GM12873 (cell line): ENCODE measurements at regions not wholly inside any gene's neighbourhood (a gene's known extent, or its start where the extent isn't known, plus 50 kb on each side); places are given as distances from the start of the nearest gene placed in this dataset.

Source experiments
- CTCF ChIP-seq: IDR thresholded peaks from 2 replicates; pipeline ENCODE4 v1.5.1; 2012; ENCODE audit warnings: low read depth, mild to moderate bottlenecking, moderate library complexity, low read length, control low read depth; ENCODE audit not compliant: insufficient read depth; ENCODE audit errors: missing control alignments

GRCh38 chrX:142002471-142002870 lies 98.8 kb downstream of the MAGEC1 start:
- no peak for TF ChIP-seq CTCF

- no peak for TF ChIP-seq CTCF
Measured at GRCh38 chrX:142001934-142002333, 98.2 kb downstream of the MAGEC1 start.

- no peak for TF ChIP-seq CTCF
Measured at GRCh38 chrX:141989815-141990214, 86.1 kb downstream of the MAGEC1 start.

- TF ChIP-seq CTCF, result no peak
Measured at GRCh38 chrX:141989134-141989533, 85.4 kb downstream of the MAGEC1 start.

GRCh38 chrX:141982296-141982695 lies 78.6 kb downstream of the MAGEC1 start:
- TF ChIP-seq CTCF, result no peak

GRCh38 chrX:141975839-141976238 lies 72.1 kb downstream of the MAGEC1 start:
- no peak for TF ChIP-seq CTCF

GRCh38 chrX:141969706-141970105 lies 66.0 kb downstream of the MAGEC1 start:
- no peak for TF ChIP-seq CTCF

- no peak for TF ChIP-seq CTCF
Measured at GRCh38 chrX:141960578-141960977, 56.9 kb downstream of the MAGEC1 start.
